Stimulated activated CD4-positive, alpha-beta T cell treated with anti-CD3 and anti-CD28 coated beads, Interleukin-2, amount 100 ng/mL, for 24 hours (primary cell): ENCODE measurements at regions not wholly inside any gene's neighbourhood (a gene's known extent, or its start where the extent isn't known, plus 50 kb on each side); places are given as distances from the start of the nearest gene placed in this dataset.
A peak's percentile ranks its signal among the peaks of the same experiment; 100 is the strongest.
"Not testable (repeated sequence)": the region's sequence is repeated elsewhere in the genome, so short reads cannot be mapped to it uniquely, and the experiment has no call there.

Experiments
- DNase-seq, 2 donors: peaks; one replicate each; pipeline ENCODE4 v3.0.0-alpha.2; 2020

GRCh38 chr6:26799903-26800633 is 140.5 kb upstream of the ZNF322 start:
- not testable (repeated sequence) for DNase-seq

GRCh38 chr6:26803762-26804161 is 144.2 kb upstream of the ZNF322 start:
- DNase-seq = not testable (repeated sequence)

GRCh38 chr6:26811486-26812116 is 152.1 kb upstream of the ZNF322 start:
- DNase-seq = not testable (repeated sequence)

GRCh38 chr6:26818640-26819225 is 159.2 kb upstream of the ZNF322 start:
- DNase-seq = not testable (repeated sequence)

- not testable (repeated sequence) for DNase-seq
Measured at GRCh38 chr6:26827965-26828364, 168.4 kb upstream of the ZNF322 start.

- DNase-seq = not testable (repeated sequence)
Measured at GRCh38 chr6:26829480-26829879, 169.9 kb upstream of the ZNF322 start.

GRCh38 chr6:26830992-26831391 is 171.4 kb upstream of the ZNF322 start:
- not testable (repeated sequence) for DNase-seq

GRCh38 chr6:26835707-26836106 is 176.2 kb upstream of the ZNF322 start:
- not testable (repeated sequence) for DNase-seq

GRCh38 chr6:26836657-26837056 is 177.1 kb upstream of the ZNF322 start:
- not testable (repeated sequence) for DNase-seq

- not testable (repeated sequence) for DNase-seq
Measured at GRCh38 chr6:26844823-26845222, 185.3 kb upstream of the ZNF322 start.

- not testable (repeated sequence) for DNase-seq
Measured at GRCh38 chr6:26857289-26857688, 197.7 kb upstream of the ZNF322 start.

GRCh38 chr6:26859067-26859770 is 199.7 kb upstream of the ZNF322 start:
- not testable (repeated sequence) for DNase-seq

- not testable (repeated sequence) for DNase-seq
Measured at GRCh38 chr6:26859771-26860163, 200.2 kb upstream of the ZNF322 start.

- DNase-seq = not testable (repeated sequence)
Measured at GRCh38 chr6:26861913-26862312, 202.4 kb upstream of the ZNF322 start.

- DNase-seq = not testable (repeated sequence)
Measured at GRCh38 chr6:26863641-26864040, 204.1 kb upstream of the ZNF322 start.

- not testable (repeated sequence) for DNase-seq
Measured at GRCh38 chr6:26898785-26899184, 239.2 kb upstream of the ZNF322 start.

GRCh38 chr6:26924206-26924605 is 264.7 kb upstream of the ZNF322 start:
- not testable (repeated sequence) for DNase-seq

GRCh38 chr6:26928190-26928589 is 268.6 kb upstream of the ZNF322 start:
- not testable (repeated sequence) for DNase-seq

- DNase-seq = not testable (repeated sequence)
Measured at GRCh38 chr6:26937258-26937657, 277.7 kb upstream of the ZNF322 start.

- DNase-seq = not testable (repeated sequence)
Measured at GRCh38 chr6:26951211-26951610, 291.7 kb upstream of the ZNF322 start.

- peak; percentile 38 to 58 for DNase-seq
Measured at GRCh38 chr6:26956078-26956600, 291.4 kb upstream of the PRSS16 start.

GRCh38 chr6:26956601-26957184 is 290.8 kb upstream of the PRSS16 start:
- peak; percentile 85 for DNase-seq
